ENCODE measurements at regions not wholly inside any gene's neighbourhood (a gene's known extent, or its start where the extent isn't known, plus 50 kb on each side); places are given as distances from the start of the nearest gene placed in this dataset.

DNA sequence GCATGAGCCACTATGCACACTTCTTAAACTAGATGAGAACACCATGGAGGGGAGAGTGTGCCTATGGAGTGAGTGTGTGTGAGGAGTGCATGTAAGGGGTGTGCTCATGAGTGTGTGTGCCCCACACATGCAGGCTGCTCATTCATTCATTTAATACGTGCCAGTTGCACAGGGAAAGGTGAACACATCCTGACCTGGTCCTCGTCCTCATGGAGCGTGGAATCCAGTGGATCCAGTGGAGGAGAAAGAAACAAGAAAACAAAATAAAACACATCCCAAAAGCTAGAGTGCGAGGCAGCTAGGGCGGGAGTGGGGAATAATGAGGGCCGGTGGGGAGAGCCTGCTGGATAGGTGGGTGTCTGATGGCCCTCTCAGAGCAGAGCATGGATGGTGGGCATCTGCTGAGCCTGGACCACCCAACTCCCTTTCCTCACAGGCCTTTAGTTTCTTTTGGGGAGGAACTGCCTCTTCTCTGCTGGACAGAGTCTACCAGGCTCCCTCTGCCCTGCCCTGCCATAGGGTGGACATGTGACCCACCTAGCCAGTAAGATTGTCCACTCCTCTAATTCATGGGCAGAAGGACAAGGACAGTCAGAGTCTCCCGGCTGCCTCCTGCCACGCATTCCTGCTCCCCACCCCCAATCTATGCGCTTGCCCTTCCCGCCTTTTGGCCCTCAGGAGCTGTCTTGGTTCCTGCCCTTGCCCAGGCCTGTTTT lies 204.3 kb downstream of the RAB11FIP4 start:
- Histone ChIP-seq H3K27me3 (replicated peaks in 1 of 4; ENCODE audit: control extremely low read depth in 1 of 4, control insufficient read depth in 3 of 4, insufficient read depth in 4 of 4, low read length in 3 of 4) (no peaks in the 10 kb centered on the region), H3K9me3 (ENCODE audit: control extremely low read depth in 1 of 3, control insufficient read depth in 2 of 3, insufficient read depth in 1 of 3, low read length in 2 of 3) (no peaks in the 10 kb centered on the region), H3K36me3 (replicated peaks in 1 of 2; ENCODE audit: control extremely low read depth in 1 of 2, control insufficient read depth in 1 of 2, extremely low read depth in 1 of 2, insufficient read depth in 2 of 2, low read length in 1 of 2) (no peaks in the 10 kb centered on the region), H3K4me3 (ENCODE audit: control extremely low read depth in 1 of 5, extremely low read depth in 1 of 5, insufficient read depth in 1 of 5, low read depth in 2 of 5, low read length in 4 of 5) (no peak overlapping the region), H3K4me2 (replicated peaks; ENCODE audit: low read depth, low read length, poor library complexity, severe bottlenecking) (peak overlapping the region; percentile 49), H3K9ac (ENCODE audit: low read length) (peak overlapping the region; percentile 4), H2AFZ (ENCODE audit: insufficient read depth, low read depth, low read length, poor library complexity, severe bottlenecking) (peak overlapping the region; percentile 53), H4K20me1 (ENCODE audit: control insufficient read depth, insufficient read depth, low read length, poor library complexity, severe bottlenecking) (no peaks in the 10 kb centered on the region), H3K27ac (ENCODE audit: low read length in 2 of 2) (peak overlapping the region; percentile 24 to 52), H3K79me2 (ENCODE audit: control insufficient read depth, insufficient read depth, low read length) (no peaks in the 10 kb centered on the region), H3K4me1 (ENCODE audit: control insufficient read depth in 2 of 2, insufficient read depth in 2 of 2, low read length in 2 of 2) (peaks cover 19 to 24% of the 10 kb centered on the region in 2 donors)
- intact Hi-C loops (cut with micrococcal nuclease) = loop anchor here (1.0 to 5.0 kb wide), 3 partner anchors 39 to 263 kb away; partner anchors contain the start of gene COPRS
- DNase-seq (no peak), ATAC-seq (ENCODE audit: low read depth) (no peak)
- 95% methylated on average over 3 of the region's 10 CpGs for WGBS (ENCODE audit: insufficient coverage)
- Mint-ChIP-seq H3K9me3 (ENCODE audit: insufficient read depth) (no peaks in the 10 kb centered on the region), H3K27me3 (no peaks in the 10 kb centered on the region), H3K4me3 (peak overlapping the region; percentile 45), H3K27ac (peak overlapping the region; percentile 81), H3K4me1 (peaks cover 34% of the 10 kb centered on the region)
- ChIA-PET POLR2A (no interaction called here), CTCF (no interaction called here)
- TF ChIP-seq EZH2 (IDR thresholded peaks at IDR 0.05; ENCODE audit: borderline replicate concordance, insufficient read depth, low read depth, low read length, poor library complexity, severe bottlenecking) = no peak
- TF ChIP-seq, protein P1, sequence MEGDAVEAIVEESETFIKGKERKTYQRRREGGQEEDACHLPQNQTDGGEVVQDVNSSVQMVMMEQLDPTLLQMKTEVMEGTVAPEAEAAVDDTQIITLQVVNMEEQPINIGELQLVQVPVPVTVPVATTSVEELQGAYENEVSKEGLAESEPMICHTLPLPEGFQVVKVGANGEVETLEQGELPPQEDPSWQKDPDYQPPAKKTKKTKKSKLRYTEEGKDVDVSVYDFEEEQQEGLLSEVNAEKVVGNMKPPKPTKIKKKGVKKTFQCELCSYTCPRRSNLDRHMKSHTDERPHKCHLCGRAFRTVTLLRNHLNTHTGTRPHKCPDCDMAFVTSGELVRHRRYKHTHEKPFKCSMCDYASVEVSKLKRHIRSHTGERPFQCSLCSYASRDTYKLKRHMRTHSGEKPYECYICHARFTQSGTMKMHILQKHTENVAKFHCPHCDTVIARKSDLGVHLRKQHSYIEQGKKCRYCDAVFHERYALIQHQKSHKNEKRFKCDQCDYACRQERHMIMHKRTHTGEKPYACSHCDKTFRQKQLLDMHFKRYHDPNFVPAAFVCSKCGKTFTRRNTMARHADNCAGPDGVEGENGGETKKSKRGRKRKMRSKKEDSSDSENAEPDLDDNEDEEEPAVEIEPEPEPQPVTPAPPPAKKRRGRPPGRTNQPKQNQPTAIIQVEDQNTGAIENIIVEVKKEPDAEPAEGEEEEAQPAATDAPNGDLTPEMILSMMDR (IDR thresholded peaks at IDR 0.05) = no peak

DNA sequence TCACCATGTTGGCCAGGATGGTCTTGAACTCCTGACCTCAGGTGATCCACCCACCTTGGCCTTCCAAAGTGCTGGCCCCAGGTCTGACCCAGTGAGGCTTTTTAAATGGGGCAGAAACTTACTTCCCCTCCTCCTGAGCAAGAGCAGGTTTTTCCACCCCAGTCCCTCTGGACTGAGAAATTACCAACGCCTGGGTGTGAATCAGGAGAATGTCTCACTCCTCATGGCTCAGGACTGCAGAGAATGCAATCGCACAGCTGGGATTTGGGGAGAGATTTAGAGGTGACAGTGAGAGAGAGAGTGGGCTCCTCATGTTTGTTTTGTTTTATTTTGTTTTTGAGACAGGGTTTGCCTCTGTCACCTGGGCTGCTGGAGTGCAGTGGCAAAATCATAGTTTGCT lies 203.6 kb downstream of the RAB11FIP4 start:
- no peak for DNase-seq
- no peak overlapping the region for H3K4me3 ChIP-seq (ENCODE audit: control extremely low read depth in 1 of 5, extremely low read depth in 1 of 5, insufficient read depth in 1 of 5, low read depth in 2 of 5, low read length in 4 of 5)
- no peak for TF ChIP-seq EZH2 (IDR thresholded peaks at IDR 0.05; ENCODE audit: borderline replicate concordance, insufficient read depth, low read depth, low read length, poor library complexity, severe bottlenecking)
- TF ChIP-seq, protein P1 (IDR thresholded peaks at IDR 0.05) = no peak
- Mint-ChIP-seq H3K9me3 (ENCODE audit: insufficient read depth) (no peaks in the 10 kb centered on the region), H3K27ac (no peak overlapping the region), H3K4me3 (no peak overlapping the region), H3K27me3 (no peaks in the 10 kb centered on the region), H3K4me1 (peaks cover 34% of the 10 kb centered on the region)
- no peaks in the 10 kb centered on the region for H3K79me2 ChIP-seq (ENCODE audit: control insufficient read depth, insufficient read depth, low read length)
- no peaks in the 10 kb centered on the region for H3K36me3 ChIP-seq (replicated peaks in 1 of 2; ENCODE audit: control extremely low read depth in 1 of 2, control insufficient read depth in 1 of 2, extremely low read depth in 1 of 2, insufficient read depth in 2 of 2, low read length in 1 of 2)
- H3K4me2 ChIP-seq (replicated peaks; ENCODE audit: low read depth, low read length, poor library complexity, severe bottlenecking) = no peak overlapping the region
- ATAC-seq (ENCODE audit: low read depth) = no peak
- no peak overlapping the region for H3K9ac ChIP-seq (ENCODE audit: low read length)
- no peaks in the 10 kb centered on the region for H3K27me3 ChIP-seq (replicated peaks in 1 of 4; ENCODE audit: control extremely low read depth in 1 of 4, control insufficient read depth in 3 of 4, insufficient read depth in 4 of 4, low read length in 3 of 4)
- ChIA-PET POLR2A (no interaction called here), CTCF (no interaction called here)
- H2AFZ ChIP-seq (ENCODE audit: insufficient read depth, low read depth, low read length, poor library complexity, severe bottlenecking) = no peak overlapping the region
- peaks cover 19 to 24% of the 10 kb centered on the region in 2 donors for H3K4me1 ChIP-seq (ENCODE audit: control insufficient read depth in 2 of 2, insufficient read depth in 2 of 2, low read length in 2 of 2)
- no peak overlapping the region for H3K27ac ChIP-seq (ENCODE audit: low read length in 2 of 2)
- WGBS (ENCODE audit: insufficient coverage) = 100% methylated on average over 1 of the region's 2 CpGs
- intact Hi-C loops (cut with micrococcal nuclease) = loop anchor here (5.0 kb wide), 1 partner anchor 38 kb away; no protein-coding TSS in a partner anchor
- H4K20me1 ChIP-seq (ENCODE audit: control insufficient read depth, insufficient read depth, low read length, poor library complexity, severe bottlenecking) = no peaks in the 10 kb centered on the region
- no peaks in the 10 kb centered on the region for H3K9me3 ChIP-seq (ENCODE audit: control extremely low read depth in 1 of 3, control insufficient read depth in 2 of 3, insufficient read depth in 1 of 3, low read length in 2 of 3)
